K562 (cell line): ENCODE measurements at regions not wholly inside any gene's neighbourhood (a gene's known extent, or its start where the extent isn't known, plus 50 kb on each side); places are given as distances from the start of the nearest gene placed in this dataset.

Source experiments
- ATAC-seq: fragments of 200-7000 bp; cut with Tn5 transposase; 3 replicates; pipeline ENCODE4 v1.9.1; 2020; ENCODE audit warnings: moderate library complexity
- BruUV-seq: library from RNA; stranded (reverse); fragments of 400-500 nt; replicated peaks from 2 replicates; lab custom pipeline; 2021; lab: Mats Ljungman, UMichigan
- CTCF ChIA-PET: fragments of 300-600 bp; formaldehyde crosslinking; extraction: SDS; loops from one replicate; lab custom pipeline; 2021; ENCODE audit warnings: low intra/inter-chr PET ratio; lab: Yijun Ruan, JAX
- POLR2A ChIA-PET: fragments of 300-600, 350-650 bp; sonication (Branson Sonifier 250); formaldehyde crosslinking; extraction: SDS; loops from one replicate; lab custom pipeline; 2021; ENCODE audit warnings: antibody characterized with exemption, inconsistent platforms; lab: Yijun Ruan, JAX
- DNase-seq, 4 experiments: peaks; one replicate each; pipeline versions ENCODE4 v3.0.0 to v3.0.0-alpha.2; 2011 to 2018; ENCODE audit warnings: low spot score in 3 of 4, mixed read lengths in 3 of 4; ENCODE audit errors: extremely low read depth in 1 of 4
- FAIRE-seq: peaks from 2 replicates; lab custom pipeline; 2011; peaks lifted over from hg19 to GRCh38; lab: Jason Lieb, UNC
- H2AFZ ChIP-seq: 2 replicates; pipeline ENCODE4 v1.6.0; 2011; ENCODE audit warnings: low read depth, low read length, control low read depth, inconsistent platforms
- H3K27ac ChIP-seq: fragments of 200-600 bp; 3 replicates; pipeline ENCODE4 v1.8.0; 2011; ENCODE audit warnings: low read depth, mild to moderate bottlenecking, control low read depth, inconsistent platforms, low read length, moderate library complexity, mixed read lengths; ENCODE audit errors: extremely low read depth
- H3K27me3 ChIP-seq, 2 experiments: fragments of 300-600 bp in 1 of 2; 2 replicates in 1 of 2; 3 replicates in 1 of 2; pipeline versions ENCODE4 v1.6.0 to v1.8.0; 2011; ENCODE audit warnings: inconsistent platforms in 2 of 2, low read length in 2 of 2, mild to moderate bottlenecking in 1 of 2, mixed read lengths in 1 of 2, moderate library complexity in 1 of 2; ENCODE audit not compliant: control insufficient read depth in 2 of 2, insufficient read depth in 2 of 2
- H3K36me3 ChIP-seq: fragments of 300-600 bp; 3 replicates; pipeline ENCODE4 v1.8.0; 2011; ENCODE audit warnings: mild to moderate bottlenecking, low read length, inconsistent platforms; ENCODE audit not compliant: control insufficient read depth, insufficient read depth
- H3K4me1 ChIP-seq, 2 experiments: fragments of 200-600 bp in 1 of 2; replicated peaks in 1 of 2; 2 replicates in 1 of 2; 3 replicates in 1 of 2; pipeline versions ENCODE4 v1.5.1 to v1.8.0; 2011; ENCODE audit warnings: inconsistent platforms in 2 of 2, low read length in 2 of 2, mild to moderate bottlenecking in 1 of 2, mixed read lengths in 1 of 2, moderate library complexity in 1 of 2; ENCODE audit not compliant: control insufficient read depth in 2 of 2, insufficient read depth in 2 of 2
- H3K4me2 ChIP-seq: 2 replicates; pipeline ENCODE4 v1.6.1; 2011; ENCODE audit warnings: low read length, control low read depth, inconsistent platforms, mixed read lengths; ENCODE audit not compliant: insufficient read depth
- H3K4me3 ChIP-seq: fragments of 200-600 bp; sonication (generic), shearing (Covaris generic); 2 replicates; pipeline ENCODE4 v1.5.1; 2016; ENCODE audit warnings: control low read depth, inconsistent platforms
- H3K79me2 ChIP-seq: fragments of 200-600 bp; 3 replicates; pipeline ENCODE4 v1.8.0; 2011; ENCODE audit warnings: low read length, inconsistent platforms; ENCODE audit not compliant: control insufficient read depth, insufficient read depth
- H3K9ac ChIP-seq, 2 experiments: 2 replicates each; pipeline versions ENCODE4 v1.6.0 to v1.6.1; 2011; ENCODE audit warnings: low read depth in 2 of 2, low read length in 2 of 2, control low read depth in 1 of 2, inconsistent platforms in 1 of 2, mild to moderate bottlenecking in 1 of 2, mixed read lengths in 1 of 2; ENCODE audit not compliant: insufficient read depth in 1 of 2
- H3K9me1 ChIP-seq: one replicate; pipeline ENCODE4 v1.6.0; 2011; ENCODE audit warnings: inconsistent platforms, mild to moderate bottlenecking, low read length, moderate library complexity; ENCODE audit not compliant: control insufficient read depth, insufficient read depth
- H3K9me3 ChIP-seq: replicated peaks from 2 replicates; pipeline ENCODE4 v1.5.1; 2011; ENCODE audit warnings: low read depth, low read length, inconsistent platforms; ENCODE audit not compliant: control insufficient read depth, insufficient read depth
- H4K20me1 ChIP-seq: replicated peaks from 2 replicates; pipeline ENCODE4 v1.6.1; 2011; ENCODE audit warnings: low read length, inconsistent platforms, mixed read lengths; ENCODE audit not compliant: control insufficient read depth, insufficient read depth
- CEBPG ChIP-seq, 3 experiments: fragments of 200-800 bp in 1 of 3; sonication (Bioruptor generic) in 1 of 3; sonication (generic) in 1 of 3; formaldehyde crosslinking in 1 of 3; IDR thresholded peaks in 2 of 3; conservative IDR thresholded peaks in 1 of 3; 2 replicates each; pipeline versions ENCODE4 v1.6.1 to v1.8.0; 2016 to 2022; ENCODE audit warnings: missing compliant biosample characterization in 2 of 3, missing genetic modification characterization in 2 of 3, mild to moderate bottlenecking in 1 of 3, missing genetic modification reagents in 1 of 3
- LCOR ChIP-seq: sonication (generic); formaldehyde crosslinking; IDR thresholded peaks from 2 replicates; pipeline ENCODE4 v1.8.0; 2022; ENCODE audit warnings: mild to moderate bottlenecking, missing genetic modification reagents
- TBL1XR1 ChIP-seq, 2 experiments: IDR thresholded peaks; 2 replicates each; pipeline ENCODE4 v1.6.1; 2012; ENCODE audit warnings: improper control_type of control experiment in 2 of 2, low read length in 2 of 2, mild to moderate bottlenecking in 1 of 2
- ZNF766 ChIP-seq: fragments of 200-800 bp; sonication (Bioruptor generic); conservative IDR thresholded peaks from 2 replicates; pipeline ENCODE4 v1.6.1; 2016; ENCODE audit warnings: missing genetic modification characterization, missing compliant biosample characterization
- WGBS: fragments of 100-300 bp; shearing (Covaris generic); methylation state at CpG from one replicate; pipeline ENCODE4 v1.1.6; 2016; ENCODE audit warnings: low coverage, mixed read lengths; ENCODE audit not compliant: insufficient coverage; ENCODE audit errors: missing lambda C conversion rate; 5-methylcytosine and 5-hydroxymethylcytosine counted together
- in situ Hi-C: fragments of 300-500 bp; cut with MboI; formaldehyde crosslinking; loops from 4 replicates; pipeline ENCODE4 v1.15.0; 2018; ENCODE audit warnings: inconsistent platforms, mixed read lengths
- intact Hi-C: fragments of 100-400 bp; cut with micrococcal nuclease; formaldehyde crosslinking; loops from 2 replicates; pipeline ENCODE4 v1.14.2; 2022

GRCh38 chr7:18354108-18355085 is 141.2 kb upstream of the HDAC9 start:
- Histone ChIP-seq H3K9me1 (no peaks in the 10 kb centered on the region), H3K4me3 (no peak overlapping the region), H4K20me1 (no peaks in the 10 kb centered on the region), H3K9me3 (no peaks in the 10 kb centered on the region), H3K27me3 (no peaks in the 10 kb centered on the region), H3K79me2 (no peaks in the 10 kb centered on the region), H3K4me2 (no peak overlapping the region), H3K4me1 (no peaks in the 10 kb centered on the region), H3K27ac (no peak overlapping the region), H3K36me3 (no peaks in the 10 kb centered on the region), H3K9ac (no peak overlapping the region), H2AFZ (no peak overlapping the region)
- ChIA-PET POLR2A (no interaction called here), CTCF (no interaction called here)
- 9% methylated on average over 6 of the region's 6 CpGs for WGBS
- no TSS peak for BruUV-seq
- intact Hi-C loops (loop anchor here (5.0 kb wide), 2 partner anchors 313 to 1313 kb away; no protein-coding TSS in a partner anchor), in situ Hi-C loops (loop anchor here (25.0 kb wide), 1 partner anchor 1308 kb away; no protein-coding TSS in a partner anchor)
- DNase-seq = no peak
- no peak for FAIRE-seq
- TF ChIP-seq LCOR (CRISPR knock-in tag) (no peak), CEBPG (CRISPR knock-in tag; IDR thresholded peaks at IDR 0.05) (no peak), CEBPG (tag; conservative IDR thresholded peaks at IDR 0.05 in 1 of 2, IDR thresholded peaks at IDR 0.05 in 1 of 2) (peak in 1 of 2 experiments; percentile 49; a peak in 1 of 4 replicates), ZNF766 (CRISPR knock-in tag) (no peak), TBL1XR1 (IDR thresholded peaks at IDR 0.05; ENCODE audit: low read length in 2 of 2) (no peak)
- no peak for ATAC-seq
